Pons (tissue), 1 donor: ENCODE measurements at regions not wholly inside any gene's neighbourhood (a gene's known extent, or its start where the extent isn't known, plus 50 kb on each side); places are given as distances from the start of the nearest gene placed in this dataset.

Source experiments
- DNase-seq: peaks from one replicate; pipeline ENCODE4 v3.0.0-alpha.2; 2016; ENCODE audit warnings: low spot score

DNA sequence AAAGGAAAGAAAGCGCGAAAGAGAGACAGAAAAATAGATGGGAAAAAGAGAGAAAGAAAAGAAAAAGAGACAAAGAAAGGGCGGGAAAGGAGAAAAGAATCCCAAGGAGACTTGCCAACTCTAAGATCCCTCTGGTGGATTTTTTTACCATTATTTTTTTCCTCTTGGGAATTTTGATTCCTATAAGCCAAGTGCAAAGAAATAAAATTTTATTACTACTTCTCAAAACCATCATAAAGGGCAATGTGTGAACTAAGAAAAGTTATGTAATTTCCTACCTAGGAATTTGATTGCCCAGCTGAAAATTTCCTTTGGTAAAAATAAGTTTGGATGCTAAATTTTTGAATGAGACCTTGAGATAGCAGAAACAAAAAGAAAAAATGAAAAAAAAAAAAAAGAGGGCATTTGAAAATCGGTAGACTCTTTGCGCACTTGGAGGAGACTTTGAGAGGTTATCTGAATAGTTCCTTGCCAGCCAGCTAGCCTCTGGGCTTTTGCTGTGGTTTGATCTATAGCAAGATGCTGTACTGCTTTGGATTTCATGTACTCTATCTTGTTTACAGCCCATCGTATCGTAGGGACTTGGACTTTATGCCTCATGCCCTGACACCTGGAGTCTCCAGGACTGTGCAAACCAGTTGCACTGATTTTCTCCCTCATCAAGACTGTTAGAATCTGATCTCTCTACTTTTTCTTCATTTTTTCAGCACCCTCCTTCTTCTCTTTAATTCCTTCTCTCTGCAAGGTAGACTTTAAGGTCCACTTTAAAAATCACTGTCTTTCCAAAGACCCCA is 535.4 kb upstream of the MKI67 start:
- no peak for DNase-seq

DNA sequence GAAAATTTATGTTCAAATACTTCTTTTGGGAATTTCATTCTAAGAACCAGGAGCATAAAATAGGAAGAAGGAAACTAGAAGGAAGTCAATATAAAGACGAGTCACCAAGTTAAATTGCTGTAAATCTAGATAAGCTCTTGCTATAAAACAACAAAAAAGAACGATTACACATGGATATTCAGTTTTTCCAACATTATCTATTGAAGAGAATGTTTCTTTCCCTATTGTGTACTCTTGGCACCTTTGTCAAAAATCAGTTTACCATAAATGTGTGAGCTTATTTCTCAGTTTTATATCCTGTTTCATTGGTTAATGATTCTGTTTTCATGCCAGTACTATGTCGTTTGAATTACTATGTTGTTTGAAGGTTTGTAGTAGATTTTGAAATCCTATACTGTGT is 536.3 kb upstream of the MKI67 start:
- no peak for DNase-seq

GRCh38 chr10:128664729-128665128 is 538.5 kb upstream of the MKI67 start:
- no peak for DNase-seq

DNA sequence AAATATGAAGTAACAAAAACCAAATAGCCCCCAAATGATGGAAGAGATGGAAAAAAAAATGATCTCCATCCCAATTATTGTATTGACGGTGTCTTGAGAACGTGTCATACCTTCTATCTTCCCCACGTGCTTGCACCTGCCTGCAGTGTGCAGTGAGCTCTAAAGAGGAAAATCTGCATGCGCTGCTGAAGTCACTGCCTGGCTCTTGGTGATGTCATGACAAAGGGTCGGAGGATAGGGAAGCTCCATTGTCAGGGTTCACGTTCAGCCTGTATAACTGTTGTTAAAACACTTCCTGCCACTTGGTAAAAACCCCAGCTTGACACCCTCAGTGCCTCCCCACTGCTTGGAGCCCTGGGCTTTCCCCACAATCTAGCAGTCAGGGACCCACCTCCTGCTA is 549.2 kb upstream of the MKI67 start:
- no peak for DNase-seq

GRCh38 chr10:128680116-128680515 is 553.9 kb upstream of the MKI67 start:
- no peak for DNase-seq

DNA sequence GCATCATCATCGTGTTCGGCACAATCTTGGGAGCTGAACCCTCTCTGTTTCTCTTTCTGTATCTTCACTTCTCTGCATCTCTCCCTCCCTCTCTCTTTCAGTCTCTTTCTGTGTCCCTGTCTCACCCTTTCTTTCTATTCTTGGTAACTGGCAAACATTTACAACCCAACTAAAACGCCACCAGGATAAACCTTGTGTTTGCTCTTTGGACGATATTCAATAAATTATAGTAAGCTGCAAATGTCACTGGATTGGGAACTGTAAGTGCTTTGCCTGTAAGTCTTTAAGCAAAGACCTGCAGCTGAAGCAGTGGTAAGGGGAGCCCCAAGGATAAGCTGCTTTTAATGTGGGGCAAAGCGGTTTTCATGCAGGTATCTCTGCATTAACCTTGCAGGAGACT is 558.0 kb upstream of the MKI67 start:
- DNase-seq = no peak

DNA sequence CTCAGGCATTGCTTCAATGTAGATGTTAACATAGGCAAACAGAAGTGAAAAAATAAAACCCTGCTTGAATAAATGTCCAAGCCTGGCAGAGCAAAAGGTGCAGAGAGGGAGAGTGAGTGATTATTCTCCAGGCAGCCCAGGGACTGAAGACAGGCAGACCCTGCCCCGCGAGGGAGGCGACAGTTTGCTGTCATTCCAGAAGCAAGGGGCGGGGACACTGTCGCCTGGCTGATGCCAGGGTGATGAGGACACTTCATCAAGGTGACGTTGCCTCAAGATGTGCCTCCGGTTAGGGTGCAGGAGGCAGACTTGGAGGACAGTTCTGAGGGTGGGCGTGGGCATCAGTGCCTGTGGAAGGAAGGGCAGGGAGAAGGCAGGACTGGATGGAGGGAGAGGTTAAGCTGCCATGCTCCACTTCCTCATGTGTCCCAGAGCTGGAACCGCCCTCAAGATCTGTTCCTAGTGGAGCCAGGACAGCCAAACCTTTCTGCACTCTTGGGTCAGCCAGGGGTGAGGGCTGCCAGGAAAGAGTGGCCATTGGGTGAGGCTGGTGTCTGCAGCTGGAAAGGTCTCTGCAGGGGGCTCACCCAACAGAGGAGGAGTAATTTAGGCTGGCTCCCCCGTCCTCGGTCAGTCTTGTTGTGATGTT is 560.5 kb upstream of the MKI67 start:
- DNase-seq = no peak

GRCh38 chr10:128687408-128687807 is 561.2 kb upstream of the MKI67 start:
- no peak for DNase-seq

GRCh38 chr10:128687927-128688549 is 561.8 kb upstream of the MKI67 start:
- no peak for DNase-seq

GRCh38 chr10:128689667-128690066 is 563.4 kb upstream of the MKI67 start:
- no peak for DNase-seq

DNA sequence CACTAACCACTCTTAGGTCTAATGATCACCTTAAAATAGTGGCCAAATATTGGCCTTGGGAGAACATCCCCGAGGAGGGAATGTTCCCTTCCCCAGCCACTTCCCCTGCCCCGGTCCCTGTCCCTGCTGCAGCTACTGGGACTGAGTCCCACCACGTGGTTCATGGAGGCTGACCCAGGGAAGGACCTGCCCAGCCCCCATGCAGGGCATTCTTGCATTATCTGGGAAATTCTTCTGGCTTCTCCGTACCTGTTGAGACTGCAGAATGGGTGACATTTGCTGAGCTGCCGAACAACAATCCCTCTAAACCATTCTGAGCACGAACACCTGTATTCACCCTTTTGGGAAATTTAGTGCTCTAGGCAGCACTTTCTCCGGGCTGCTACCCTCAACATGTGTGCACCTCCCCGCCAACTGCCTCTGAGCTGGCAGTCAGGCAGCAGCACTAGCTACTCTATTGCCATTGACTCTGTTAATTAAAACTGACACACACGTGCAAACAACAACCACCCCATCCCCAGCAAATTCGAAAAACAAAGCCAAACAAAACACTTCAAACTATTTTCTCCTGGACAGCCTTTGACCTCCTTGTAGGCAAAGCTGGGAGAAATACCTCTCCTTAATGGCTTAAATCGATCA is 567.4 kb upstream of the MKI67 start:
- DNase-seq = no peak

DNA sequence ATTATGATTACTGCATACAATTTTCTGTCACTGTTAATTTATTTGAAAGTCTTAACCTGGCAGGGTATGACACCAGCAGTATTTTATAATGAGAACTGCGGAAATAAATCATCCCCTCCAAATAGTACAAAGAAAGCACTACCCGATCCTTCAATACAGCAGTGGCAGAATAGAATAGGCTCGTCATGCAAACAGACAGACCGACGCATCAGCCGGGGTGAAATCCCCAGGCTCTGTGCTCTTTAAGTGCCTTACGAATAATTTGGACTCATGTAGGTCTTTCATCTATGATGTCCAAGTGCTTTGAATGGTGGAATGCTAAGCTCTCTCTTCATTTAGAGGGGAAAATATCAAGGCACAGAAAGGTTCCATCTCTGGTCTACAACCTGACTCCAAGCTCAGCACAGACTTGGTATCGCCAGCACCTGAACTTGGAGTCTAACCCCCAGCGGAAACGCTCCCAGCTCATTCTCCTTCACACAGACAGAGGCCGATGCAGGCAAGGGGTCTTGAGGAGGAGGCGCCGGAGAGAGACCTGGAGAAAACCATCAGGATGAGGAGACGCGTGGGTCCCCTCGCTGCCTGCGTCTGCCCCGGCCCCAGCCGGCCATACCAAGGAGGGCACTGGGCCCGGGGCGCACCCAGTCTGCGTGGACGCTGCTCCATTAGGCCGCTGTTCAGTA is 568.1 kb upstream of the MKI67 start:
- DNase-seq = no peak

GRCh38 chr10:128694851-128695725 is 568.9 kb upstream of the MKI67 start:
- no peak for DNase-seq

GRCh38 chr10:128695931-128696330 is 569.7 kb upstream of the MKI67 start:
- DNase-seq = no peak

DNA sequence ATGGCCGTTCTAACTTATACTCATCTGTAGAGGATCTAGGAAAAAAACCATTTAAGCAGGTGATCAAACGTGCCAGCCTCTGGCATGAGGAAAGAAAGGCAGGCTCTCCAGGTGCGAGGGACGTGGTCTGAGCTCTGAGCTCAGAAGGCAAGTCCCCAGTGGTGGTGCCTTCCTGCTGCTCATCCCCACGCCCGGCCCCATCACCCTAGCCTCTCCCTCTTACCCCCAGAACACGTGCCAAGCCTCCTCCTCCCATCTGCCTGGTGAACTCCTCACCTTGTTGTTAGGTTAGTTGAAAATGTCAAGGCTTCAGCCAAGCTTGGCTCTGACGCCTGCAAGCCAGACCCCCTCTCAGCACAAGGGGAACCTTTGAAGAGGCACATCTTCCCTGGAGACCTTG is 571.2 kb upstream of the MKI67 start:
- no peak for DNase-seq

DNA sequence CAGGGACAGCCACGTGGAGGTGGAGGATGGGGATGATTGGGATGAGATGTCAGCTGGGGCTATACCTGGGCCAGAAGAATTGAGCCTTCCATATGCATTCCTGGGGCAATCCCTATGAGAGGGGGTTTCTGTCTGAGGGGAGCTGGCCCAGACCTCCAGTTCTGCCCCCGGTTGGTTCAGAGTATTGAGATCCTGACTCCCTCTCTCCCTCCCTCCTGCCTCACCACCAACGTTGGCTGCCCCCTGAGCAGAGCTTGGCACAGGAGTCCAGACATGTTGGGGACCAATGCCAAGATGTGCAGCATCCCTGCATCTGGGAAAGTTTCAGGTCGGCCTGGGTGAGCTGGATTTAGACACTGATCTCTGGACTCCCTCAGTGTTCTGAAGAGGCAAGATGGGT is 575.2 kb upstream of the MKI67 start:
- DNase-seq = no peak

DNA sequence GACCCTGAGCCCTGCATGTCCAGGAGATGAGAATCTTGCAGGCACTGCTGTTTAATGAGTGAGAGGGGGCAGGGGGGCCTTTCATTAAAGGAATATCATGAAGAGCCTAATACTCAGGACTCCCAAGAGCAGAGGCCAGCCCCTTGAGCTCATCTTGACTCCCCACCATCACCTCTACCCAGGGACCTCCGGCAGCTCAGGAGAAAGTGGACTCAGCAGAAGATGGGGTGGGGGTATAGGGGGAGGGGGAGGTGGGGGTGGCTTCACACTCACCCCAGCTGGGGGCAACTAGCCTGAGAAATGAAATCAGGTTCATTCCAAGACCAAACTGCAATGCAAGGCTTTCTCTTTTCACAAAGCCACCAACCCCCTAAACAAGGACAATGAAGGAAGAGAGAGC is 575.6 kb upstream of the MKI67 start:
- DNase-seq = no peak

- no peak for DNase-seq
Observed at GRCh38 chr10:128704716-128705115, 578.5 kb upstream of the MKI67 start.

DNA sequence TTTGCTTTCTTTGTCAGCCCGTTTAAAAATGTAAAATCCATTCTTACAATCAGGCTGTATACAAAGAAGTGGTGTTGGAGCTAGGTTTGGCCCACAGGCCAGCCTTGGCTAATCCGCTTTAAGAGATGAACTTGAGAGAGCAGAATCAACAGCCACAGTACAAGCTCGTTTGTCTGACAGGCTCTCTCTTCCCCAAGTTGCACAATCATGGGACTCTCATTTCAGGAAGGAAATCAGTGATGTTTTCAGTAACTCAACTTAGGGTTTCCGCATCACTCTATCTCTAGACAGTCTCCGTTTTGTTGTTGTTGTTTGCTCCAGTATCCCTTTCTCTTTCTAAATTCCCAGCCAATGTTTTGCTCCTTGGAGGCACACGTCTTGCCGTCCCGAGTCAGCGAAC is 582.0 kb upstream of the MKI67 start:
- no peak for DNase-seq

DNA sequence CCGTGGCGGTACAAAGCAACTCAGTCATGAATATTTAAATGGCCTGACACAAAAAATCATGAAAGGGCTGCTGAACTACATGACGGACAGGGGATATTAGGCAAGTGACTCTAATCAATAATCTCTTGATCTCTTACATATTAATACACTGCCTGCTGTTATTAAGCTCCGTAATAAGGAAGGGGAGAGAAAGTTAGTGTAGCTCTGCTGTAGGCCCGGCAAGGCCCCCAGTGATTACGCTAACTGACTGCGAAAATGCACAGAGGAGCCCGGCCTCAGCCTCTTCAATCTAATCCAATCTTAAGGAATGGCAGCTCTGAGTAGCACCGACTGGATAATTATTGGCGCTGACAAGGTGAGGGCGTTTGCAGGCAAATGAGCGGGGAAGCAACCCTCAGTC is 583.5 kb upstream of the MKI67 start:
- no peak for DNase-seq

DNA sequence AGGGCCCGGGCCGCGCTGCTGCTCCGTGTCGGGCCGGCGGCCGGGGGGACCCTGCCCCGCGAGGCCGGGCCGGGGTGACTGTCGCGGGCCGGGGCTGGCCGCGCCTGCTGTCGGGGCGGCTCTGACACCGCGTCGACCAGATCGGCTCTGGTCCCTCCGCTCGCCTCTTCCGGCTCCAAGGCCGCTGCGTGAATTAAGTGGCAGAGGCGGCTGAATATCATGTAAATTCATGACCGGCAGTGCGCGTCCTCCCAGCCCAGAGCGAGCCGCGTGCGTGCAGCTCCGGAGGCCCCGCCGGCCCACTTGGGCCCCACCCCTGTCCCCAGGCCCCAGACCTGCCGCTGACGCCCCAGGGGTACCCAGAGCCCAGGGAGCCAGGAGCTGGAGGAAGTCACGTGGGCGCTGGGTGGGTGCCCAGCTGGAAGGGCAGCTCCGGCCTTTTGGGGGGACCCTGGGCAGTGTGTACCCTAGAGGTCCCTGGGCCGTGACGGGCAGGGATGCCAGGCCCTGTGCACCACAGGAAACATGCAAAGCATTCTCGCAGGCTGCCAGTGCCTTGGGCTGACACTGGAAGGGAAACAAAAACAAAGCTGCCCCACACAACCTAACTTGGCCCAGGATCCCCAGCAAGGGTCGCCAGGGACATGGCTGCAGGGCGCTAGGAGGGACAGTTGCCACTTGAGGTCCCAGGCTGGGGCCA is 584.0 kb upstream of the MKI67 start:
- no peak for DNase-seq
